ENCODE measurements at regions not wholly inside any gene's neighbourhood (a gene's known extent, or its start where the extent isn't known, plus 50 kb on each side); places are given as distances from the start of the nearest gene placed in this dataset.
A peak's percentile ranks its signal among the peaks of the same experiment; 100 is the strongest.

DNA sequence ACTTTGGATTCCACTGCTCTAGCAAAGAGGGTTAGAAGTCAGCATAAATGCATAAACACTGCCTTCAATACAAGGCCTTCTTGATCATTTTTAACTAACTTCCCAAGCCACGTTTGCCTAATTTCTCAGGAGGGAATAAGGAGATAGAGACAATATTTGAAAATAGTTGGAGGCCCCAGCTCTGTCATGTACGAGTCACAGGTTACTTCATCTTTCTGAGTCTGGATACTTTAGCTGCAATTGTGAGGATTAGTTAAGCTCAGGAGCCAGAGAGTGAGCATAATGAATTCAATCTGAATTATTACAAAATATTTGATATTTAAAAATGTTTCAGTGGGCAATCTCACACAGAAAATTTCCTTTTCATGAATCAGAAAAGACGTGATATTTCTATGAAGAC is 298.9 kb downstream of the SHOX2 start:
- DNase-seq (ENCODE audit: low spot score) = no peak

GRCh38 chr3:157805538-157805937 is 300.7 kb downstream of the SHOX2 start:
- DNase-seq (ENCODE audit: low spot score) = no peak

- DNase-seq (ENCODE audit: low spot score) = peak; percentile 25
Measured at GRCh38 chr3:157794771-157795170, 291.6 kb upstream of the VEPH1 start.

- no peak for DNase-seq (ENCODE audit: low spot score)
Measured at GRCh38 chr3:157793745-157794144, 290.5 kb upstream of the VEPH1 start.

- DNase-seq (ENCODE audit: low spot score) = no peak
Measured at GRCh38 chr3:157789162-157789561, 285.9 kb upstream of the VEPH1 start.

DNA sequence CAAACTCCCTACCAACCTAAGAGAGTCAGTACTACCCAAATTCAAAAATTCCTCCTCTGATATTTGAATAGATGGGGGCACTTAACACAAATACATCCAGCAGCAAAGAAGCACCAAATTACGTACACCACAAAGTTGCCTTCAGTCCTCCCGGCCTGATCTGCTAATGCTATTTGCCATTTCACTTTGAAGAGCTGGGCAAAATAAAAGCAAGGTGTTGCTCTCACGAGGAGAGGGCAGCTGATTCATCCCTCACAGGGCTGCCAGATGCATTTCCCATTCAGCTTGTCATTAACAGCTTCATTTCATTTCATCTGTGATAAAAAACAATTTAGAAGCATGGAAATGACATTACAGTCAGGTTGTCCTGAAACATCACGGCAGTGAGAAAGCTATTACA is 283.4 kb upstream of the VEPH1 start:
- peak; percentile 23 for DNase-seq (ENCODE audit: low spot score)

DNA sequence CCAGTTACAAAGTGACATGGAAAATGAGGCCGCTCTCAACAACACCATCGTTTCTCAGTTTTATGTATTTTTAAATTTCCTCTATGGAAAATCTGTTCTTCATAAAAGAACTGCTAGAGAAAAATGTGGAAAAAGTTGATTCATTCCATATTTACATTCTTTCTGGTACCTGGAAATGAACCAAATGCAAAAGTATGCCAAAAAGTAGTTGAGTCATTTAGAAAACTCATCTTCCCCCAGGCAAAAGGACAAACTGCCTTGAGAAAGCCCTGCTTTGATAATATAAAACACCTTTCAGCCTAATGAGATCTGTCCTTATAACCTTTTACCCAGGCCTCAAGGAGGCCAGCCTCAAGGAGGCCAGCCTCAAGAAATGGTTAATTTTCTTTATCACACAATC is 283.0 kb upstream of the VEPH1 start:
- peak; percentile 34 for DNase-seq (ENCODE audit: low spot score)

DNA sequence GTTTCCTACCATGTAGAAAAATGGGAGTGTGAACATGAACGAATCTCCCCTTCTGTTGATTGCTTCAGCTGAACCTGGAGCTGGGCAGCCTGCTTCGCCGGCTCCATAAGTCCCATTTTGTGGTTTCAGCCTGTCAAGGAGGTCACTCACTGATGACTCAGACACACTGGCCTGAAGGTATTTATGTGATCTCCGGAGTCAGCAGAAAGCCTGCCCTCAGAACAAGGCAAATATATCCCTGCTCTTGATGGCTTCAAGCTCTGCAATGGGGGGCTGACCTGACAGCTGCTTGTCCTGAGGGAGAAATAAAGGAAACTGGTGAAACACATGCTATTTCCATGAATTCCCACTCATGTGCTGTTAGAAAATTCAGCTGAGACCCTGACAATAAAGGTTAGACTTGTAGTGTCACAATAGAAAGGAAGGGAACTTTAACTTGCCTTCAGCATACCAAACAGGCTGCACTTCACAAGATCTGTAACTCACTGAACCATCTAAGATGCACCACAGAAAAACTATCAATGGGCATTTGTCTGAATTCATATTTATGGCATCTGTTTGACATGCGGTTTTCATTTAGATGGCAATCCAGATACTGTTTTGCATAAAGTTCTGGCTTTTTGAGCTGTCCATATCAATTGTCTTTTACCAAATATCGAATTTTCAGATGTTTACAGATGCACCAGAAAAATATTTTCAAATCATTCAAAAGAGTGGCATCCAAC is 282.0 kb upstream of the VEPH1 start:
- peak; percentile 79 for DNase-seq (ENCODE audit: low spot score)

DNA sequence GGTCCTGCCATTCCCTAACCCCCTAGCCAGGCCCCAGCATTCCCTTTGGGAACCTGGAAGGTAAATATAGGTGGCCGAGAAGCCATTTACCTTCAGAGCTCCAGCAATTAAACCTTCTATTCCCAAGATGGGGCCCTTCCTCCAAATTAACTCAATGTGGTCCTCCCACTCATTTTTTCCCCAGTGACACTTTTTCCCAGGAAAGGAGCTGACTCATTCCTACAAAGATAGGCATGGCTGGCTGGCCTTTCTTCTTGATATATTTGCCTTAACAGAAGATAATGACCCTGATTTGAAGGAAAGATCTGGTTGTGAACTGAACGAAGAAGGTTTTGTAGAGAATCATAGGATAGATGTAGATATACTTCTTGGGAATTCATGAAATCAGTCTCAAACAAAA is 279.0 kb upstream of the VEPH1 start:
- no peak for DNase-seq (ENCODE audit: low spot score)

- DNase-seq (ENCODE audit: low spot score) = no peak
Measured at GRCh38 chr3:157776861-157777260, 273.6 kb upstream of the VEPH1 start.

DNA sequence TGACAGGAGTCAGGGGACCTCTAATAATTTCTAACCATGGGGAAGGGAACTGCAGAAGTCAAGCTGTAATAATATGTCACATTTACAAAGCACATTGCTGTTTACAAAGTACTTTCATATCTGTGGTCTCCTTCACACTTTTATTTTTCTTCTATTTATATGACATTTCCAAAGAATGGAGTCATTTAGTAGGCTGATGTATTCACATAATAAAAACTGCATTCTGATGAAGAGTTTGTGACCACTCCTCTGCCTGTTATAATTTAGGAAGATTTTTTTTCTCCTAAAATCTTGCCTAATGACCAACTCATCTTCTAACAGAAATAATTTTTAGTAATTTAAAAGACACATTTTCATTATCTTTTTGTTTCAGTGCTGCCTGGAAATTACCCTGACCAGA is 272.2 kb upstream of the VEPH1 start:
- DNase-seq (ENCODE audit: low spot score) = no peak

DNA sequence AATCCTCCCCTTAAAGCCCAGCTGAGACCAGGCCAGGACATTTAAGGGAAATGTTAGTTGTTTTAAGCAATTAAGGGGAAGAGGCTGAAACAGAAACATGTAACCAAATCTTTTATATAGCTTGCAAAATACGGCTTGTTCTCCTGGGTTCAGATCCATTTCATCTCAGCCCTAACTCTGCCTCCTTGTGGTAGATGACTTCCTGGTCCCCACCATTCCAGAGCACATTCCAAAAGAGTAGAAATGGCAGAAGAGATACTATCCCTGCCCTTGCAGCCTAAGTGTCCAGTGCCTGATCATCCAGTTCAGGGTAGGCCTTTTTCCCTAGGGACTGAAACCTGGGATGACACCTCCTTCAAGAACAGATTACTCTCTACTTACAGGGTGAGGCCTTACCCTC is 266.2 kb upstream of the VEPH1 start:
- DNase-seq (ENCODE audit: low spot score) = no peak

- DNase-seq (ENCODE audit: low spot score) = no peak
Measured at GRCh38 chr3:157767607-157768006, 264.4 kb upstream of the VEPH1 start.

GRCh38 chr3:157763644-157764043 is 260.4 kb upstream of the VEPH1 start:
- DNase-seq (ENCODE audit: low spot score) = no peak

DNA sequence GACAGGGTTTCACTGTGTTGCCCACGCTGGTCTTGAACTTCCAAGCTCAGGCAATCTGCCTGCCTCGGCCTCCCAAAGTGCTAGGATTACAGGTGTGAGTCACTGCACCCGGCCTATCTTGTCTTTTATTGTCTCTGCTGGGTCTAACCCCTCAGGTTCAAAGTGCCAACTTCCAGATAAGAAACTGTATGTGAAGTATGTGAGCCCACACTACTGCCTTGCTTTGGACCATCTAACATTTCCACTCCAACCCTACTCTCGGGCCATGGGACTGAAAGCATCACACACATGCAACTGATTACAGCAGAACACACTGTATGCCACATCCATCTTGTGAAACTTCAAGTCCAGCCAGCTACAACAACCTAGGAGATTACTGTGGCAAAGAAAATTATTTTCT is 256.1 kb upstream of the VEPH1 start:
- no peak for DNase-seq (ENCODE audit: low spot score)

GRCh38 chr3:157755233-157755632 is 252.0 kb upstream of the VEPH1 start:
- DNase-seq (ENCODE audit: low spot score) = no peak

DNA sequence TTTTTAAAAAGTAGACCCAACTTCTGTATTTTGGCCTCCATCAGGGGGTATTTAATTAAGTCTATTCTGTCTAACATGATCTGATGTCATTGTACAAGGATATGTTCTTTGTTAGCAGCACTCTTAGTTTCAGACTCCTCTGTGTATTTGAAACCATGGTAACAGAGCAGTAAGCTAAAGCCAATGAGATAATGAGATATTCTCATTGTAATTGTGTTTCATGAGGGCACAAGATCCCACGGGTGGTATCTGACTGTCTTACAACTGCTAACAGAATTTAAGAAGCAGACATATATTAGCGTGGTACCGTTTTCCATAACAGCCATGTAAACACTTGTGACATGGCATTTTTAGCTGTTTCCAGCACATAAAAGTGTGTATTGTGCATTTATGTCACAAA is 251.2 kb upstream of the VEPH1 start:
- DNase-seq (ENCODE audit: low spot score) = no peak

DNA sequence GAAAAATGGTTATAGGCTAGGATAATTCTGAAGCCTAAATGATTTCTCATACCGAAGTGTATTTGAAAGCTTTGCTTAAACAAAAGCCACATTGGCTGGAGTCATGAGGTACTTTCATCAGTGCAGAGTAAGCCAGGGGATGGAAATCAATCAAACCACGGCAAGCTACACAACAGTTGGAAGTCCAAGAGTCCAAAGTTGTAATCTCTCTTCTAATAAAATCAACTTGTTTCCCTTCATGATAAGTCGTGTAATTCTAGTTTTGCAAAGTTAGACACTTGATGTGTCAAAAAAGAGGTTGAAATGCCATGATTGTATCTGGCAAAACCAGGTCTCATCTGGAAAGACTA is 250.5 kb upstream of the VEPH1 start:
- DNase-seq (ENCODE audit: low spot score) = no peak

DNA sequence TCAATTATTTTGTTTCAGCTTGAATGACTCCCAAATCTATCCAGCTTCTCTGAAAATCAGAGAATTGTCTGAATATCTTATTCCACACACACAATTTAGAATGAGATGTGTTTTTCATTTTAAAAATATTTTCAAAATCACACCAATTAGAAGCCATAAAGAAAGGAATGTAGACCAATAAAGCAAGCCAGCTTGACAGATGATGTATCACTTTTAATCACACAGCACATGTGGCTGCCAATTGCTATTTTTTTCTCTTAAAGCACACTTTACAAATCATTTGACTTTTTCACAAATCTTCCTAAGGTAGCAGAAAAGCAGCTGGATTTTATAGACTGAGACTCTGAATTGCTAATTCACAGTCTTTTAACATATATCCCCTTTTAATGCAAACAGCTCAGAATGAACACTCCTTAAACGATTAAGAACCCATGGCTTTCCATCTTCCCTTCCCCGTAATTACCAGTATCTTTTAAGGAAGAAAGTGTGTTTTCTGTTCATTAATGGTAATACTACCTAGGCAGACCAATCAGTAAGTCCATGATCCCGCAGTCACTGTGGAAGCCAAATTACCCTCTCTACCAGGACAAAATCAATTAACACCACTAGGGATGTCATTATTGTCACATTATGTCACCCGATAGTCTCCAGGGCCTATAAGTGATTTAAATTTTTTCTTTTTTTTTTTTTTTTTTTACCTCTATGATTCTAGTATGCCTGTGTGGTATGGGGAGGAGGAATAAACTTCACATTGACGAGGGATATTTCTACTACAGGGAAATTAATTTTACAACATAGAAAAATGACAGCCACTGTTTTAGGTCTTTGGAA is 250.0 kb upstream of the VEPH1 start:
- DNase-seq (ENCODE audit: low spot score) = no peak

DNA sequence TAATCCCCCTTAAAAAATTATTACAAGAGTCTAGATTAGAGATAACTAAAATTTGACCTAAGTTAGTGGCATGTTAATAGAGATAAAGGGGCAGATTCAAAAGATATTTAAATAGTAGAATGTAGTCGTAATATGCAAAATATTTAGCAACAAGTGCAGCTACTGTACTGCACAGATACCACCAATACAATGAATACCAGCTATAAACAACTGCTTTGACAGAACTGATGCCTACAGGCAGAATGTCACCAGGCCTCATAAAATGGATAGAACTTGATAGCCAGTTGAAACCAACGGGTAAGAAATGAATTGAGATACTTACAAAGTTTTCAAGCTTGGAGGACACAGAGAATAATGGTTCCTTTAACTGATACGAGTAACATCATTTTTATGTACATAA is 249.3 kb upstream of the VEPH1 start:
- DNase-seq (ENCODE audit: low spot score) = no peak

DNA sequence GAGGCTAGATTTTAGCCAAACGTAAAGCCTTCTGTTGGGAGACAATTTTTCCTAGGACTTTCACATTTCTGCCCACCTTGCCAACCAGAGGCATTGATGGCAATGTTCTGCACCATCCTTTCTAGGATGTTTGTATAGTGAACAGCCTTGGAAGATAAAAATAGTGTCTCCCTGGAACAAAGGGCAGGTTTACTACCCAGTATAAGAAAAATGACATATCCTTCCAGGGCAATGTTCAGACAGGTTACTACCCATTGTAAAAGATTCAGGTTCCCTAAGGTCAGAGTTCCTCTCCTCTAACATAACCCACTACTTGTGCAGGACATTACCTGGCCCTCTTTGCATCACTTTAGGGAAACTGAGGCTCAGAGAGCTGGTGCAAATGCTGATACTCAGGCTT is 248.2 kb upstream of the VEPH1 start:
- no peak for DNase-seq (ENCODE audit: low spot score)

DNA sequence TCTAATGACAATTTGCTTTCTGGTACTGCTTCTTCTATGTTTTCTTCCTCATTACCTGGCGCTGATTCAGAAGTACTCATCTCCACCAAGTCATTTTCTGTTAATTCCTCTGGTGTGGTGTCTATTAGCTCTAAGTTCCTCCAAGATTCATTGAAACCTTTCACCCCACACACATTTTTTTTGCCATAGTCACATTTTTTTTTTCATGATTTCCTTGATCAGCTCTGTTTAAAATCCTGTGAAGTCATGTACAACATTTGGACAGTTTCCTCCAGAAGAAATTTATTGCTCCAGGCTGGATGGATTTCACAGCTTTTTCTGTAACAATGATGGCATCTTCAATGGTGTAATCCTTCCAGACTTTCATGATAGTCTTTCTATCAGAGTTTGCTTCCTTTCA is 243.2 kb upstream of the VEPH1 start:
- no peak for DNase-seq (ENCODE audit: low spot score)

DNA sequence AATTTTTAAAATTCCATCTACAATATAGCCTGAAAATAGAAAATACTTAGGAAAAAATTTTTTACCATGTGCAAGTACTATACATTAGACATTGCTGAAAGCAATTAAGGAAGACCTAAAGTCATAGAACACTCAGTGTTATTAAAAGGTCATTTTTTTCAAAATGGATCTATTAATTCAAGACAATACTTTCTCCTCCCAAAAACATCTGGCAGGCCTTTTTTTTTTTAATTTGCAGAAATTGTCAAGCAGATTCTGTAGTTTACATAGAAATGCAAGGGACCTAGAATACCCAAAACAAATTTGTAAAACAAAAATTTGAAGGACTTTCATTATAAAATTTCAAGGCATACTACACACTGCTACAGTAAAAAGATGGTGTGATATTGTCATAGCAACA is 238.4 kb upstream of the VEPH1 start:
- DNase-seq (ENCODE audit: low spot score) = no peak

- DNase-seq (ENCODE audit: low spot score) = no peak
Measured at GRCh38 chr3:157738441-157738840, 235.2 kb upstream of the VEPH1 start.

Data from AG08396 (cell line).